Erythroblast (primary cell): ENCODE measurements at regions not wholly inside any gene's neighbourhood (a gene's known extent, or its start where the extent isn't known, plus 50 kb on each side); places are given as distances from the start of the nearest gene placed in this dataset.

ENCODE experiments used
- GATA1 ChIP-seq: IDR thresholded peaks from 2 replicates; pipeline ENCODE4 v1.6.1; 2011; ENCODE audit warnings: low read depth, mild to moderate bottlenecking, control low read depth, low read length, moderate library complexity
- POLR2A ChIP-seq: IDR thresholded peaks from 2 replicates; pipeline ENCODE4 v1.6.1; 2011; ENCODE audit warnings: mild to moderate bottlenecking, low read length

- TF ChIP-seq POLR2A (no peak), GATA1 (no peak)
These were observed 194.1 kb upstream of the DSEL start for GRCh38 chr18:67710639-67711038.
